D721Med (cell line): ENCODE measurements at regions not wholly inside any gene's neighbourhood (a gene's known extent, or its start where the extent isn't known, plus 50 kb on each side); places are given as distances from the start of the nearest gene placed in this dataset.

Experiments used
- DNase-seq: peaks from one replicate; pipeline ENCODE4 v3.0.0; 2011; ENCODE audit warnings: low spot score; ENCODE audit not compliant: insufficient read length
- FAIRE-seq: peaks from 2 replicates; lab custom pipeline; 2011; peaks lifted over from hg19 to GRCh38; lab: Jason Lieb, UNC
- CTCF ChIP-seq: IDR thresholded peaks from 2 replicates; pipeline ENCODE4 v1.5.1; 2012; ENCODE audit warnings: mild to moderate bottlenecking, control low read depth; ENCODE audit not compliant: insufficient read depth; ENCODE audit errors: missing control alignments

GRCh38 chr7:85736085-85736484 lies 549.2 kb upstream of the SEMA3D start:
- TF ChIP-seq CTCF = no peak
- DNase-seq = no peak
- no peak for FAIRE-seq

- no peak for FAIRE-seq
- DNase-seq = no peak
- TF ChIP-seq CTCF = no peak
Measured at GRCh38 chr7:85734823-85735222, 548.0 kb upstream of the SEMA3D start.

- FAIRE-seq (no peak), DNase-seq (no peak)
- TF ChIP-seq CTCF = no peak
Measured at GRCh38 chr7:85733169-85733915, 546.5 kb upstream of the SEMA3D start.

- DNase-seq (no peak), FAIRE-seq (no peak)
- no peak for TF ChIP-seq CTCF
Measured at GRCh38 chr7:85730012-85730411, 543.2 kb upstream of the SEMA3D start.

GRCh38 chr7:85725026-85725425 lies 538.2 kb upstream of the SEMA3D start:
- no peak for TF ChIP-seq CTCF
- FAIRE-seq (no peak), DNase-seq (no peak)

GRCh38 chr7:85719981-85720953 lies 533.4 kb upstream of the SEMA3D start:
- no peak for TF ChIP-seq CTCF
- FAIRE-seq = no peak
- DNase-seq = no peak
